ENCODE measurements at regions not wholly inside any gene's neighbourhood (a gene's known extent, or its start where the extent isn't known, plus 50 kb on each side); places are given as distances from the start of the nearest gene placed in this dataset.

- Histone ChIP-seq H2AFZ (ENCODE audit: low read length) (peak overlapping the region; percentile 32), H2BK15ac (ENCODE audit: low read length) (no peak overlapping the region), H2BK5ac (ENCODE audit: low read length) (no peak overlapping the region), H4K91ac (ENCODE audit: low read depth, low read length, poor library complexity) (no peak overlapping the region), H2BK12ac (ENCODE audit: low read length) (no peak overlapping the region), H2BK120ac (ENCODE audit: low read depth, low read length) (no peak overlapping the region), H3K18ac (ENCODE audit: low read length) (peak overlapping the region; percentile 81), H2AK5ac (ENCODE audit: low read depth, low read length) (no peak overlapping the region), H3K4ac (ENCODE audit: low read length) (no peak overlapping the region), H3K4me2 (ENCODE audit: insufficient read depth, low read length, poor library complexity, severe bottlenecking) (no peak overlapping the region), H3K27me3 (ENCODE audit: control insufficient read depth in 3 of 3, insufficient read depth in 3 of 3, low read depth in 1 of 3, low read length in 3 of 3) (no peaks in the 10 kb centered on the region), H3K79me1 (ENCODE audit: low read depth, low read length) (no peaks in the 10 kb centered on the region), H3K4me3 (ENCODE audit: low read length in 2 of 2) (no peak overlapping the region), H3K23ac (ENCODE audit: low read depth, low read length, poor library complexity) (no peak overlapping the region), H3K27ac (replicated peaks; ENCODE audit: low read length) (no peak overlapping the region), H3K9ac (ENCODE audit: low read depth, low read length, poor library complexity) (no peak overlapping the region), H3K4me1 (ENCODE audit: control insufficient read depth in 2 of 2, insufficient read depth in 1 of 2, low read depth in 1 of 2, low read length in 2 of 2) (peaks cover 3 to 9% of the 10 kb centered on the region in 2 donors), H3K36me3 (replicated peaks in 1 of 2; ENCODE audit: control insufficient read depth in 2 of 2, insufficient read depth in 2 of 2, low read length in 2 of 2) (no peaks in the 10 kb centered on the region), H3K14ac (ENCODE audit: low read length) (no peak overlapping the region), H3K9me3 (replicated peaks in 1 of 2; ENCODE audit: control insufficient read depth in 2 of 2, insufficient read depth in 1 of 2, low read depth in 1 of 2, low read length in 2 of 2) (no peaks in the 10 kb centered on the region), H4K8ac (ENCODE audit: low read depth, low read length) (peak overlapping the region; percentile 96)
- WGBS, 2 donors (ENCODE audit: extremely low coverage in 2 of 2, insufficient read length in 2 of 2, insufficient replicate concordance in 1 of 2) = no CpG with 5 or more reads among the region's 6 CpGs
- no peak for DNase-seq (ENCODE audit: low spot score)
Observed at GRCh38 chr12:39122562-39123204, 217.3 kb upstream of the CPNE8 start.

- Histone ChIP-seq H3K4me3 (ENCODE audit: low read length in 2 of 2) (no peak overlapping the region), H3K36me3 (replicated peaks in 1 of 2; ENCODE audit: control insufficient read depth in 2 of 2, insufficient read depth in 2 of 2, low read length in 2 of 2) (no peaks in the 10 kb centered on the region), H2BK12ac (ENCODE audit: low read length) (no peak overlapping the region), H2AFZ (ENCODE audit: low read length) (no peak overlapping the region), H3K27ac (replicated peaks; ENCODE audit: low read length) (no peak overlapping the region), H2BK120ac (ENCODE audit: low read depth, low read length) (no peak overlapping the region), H3K23ac (ENCODE audit: low read depth, low read length, poor library complexity) (no peak overlapping the region), H3K4me1 (ENCODE audit: control insufficient read depth in 2 of 2, insufficient read depth in 1 of 2, low read depth in 1 of 2, low read length in 2 of 2) (no peaks in the 10 kb centered on the region), H2BK15ac (ENCODE audit: low read length) (no peak overlapping the region), H3K79me1 (ENCODE audit: low read depth, low read length) (no peaks in the 10 kb centered on the region), H3K27me3 (ENCODE audit: control insufficient read depth in 3 of 3, insufficient read depth in 3 of 3, low read depth in 1 of 3, low read length in 3 of 3) (peaks cover 0 to 1% (median 0%) of the 10 kb centered on the region in 3 experiments), H3K4ac (ENCODE audit: low read length) (no peak overlapping the region), H2BK5ac (ENCODE audit: low read length) (no peak overlapping the region), H4K91ac (ENCODE audit: low read depth, low read length, poor library complexity) (no peak overlapping the region), H3K9me3 (replicated peaks in 1 of 2; ENCODE audit: control insufficient read depth in 2 of 2, insufficient read depth in 1 of 2, low read depth in 1 of 2, low read length in 2 of 2) (no peaks in the 10 kb centered on the region), H3K4me2 (ENCODE audit: insufficient read depth, low read length, poor library complexity, severe bottlenecking) (no peak overlapping the region), H2AK5ac (ENCODE audit: low read depth, low read length) (no peak overlapping the region), H3K14ac (ENCODE audit: low read length) (no peak overlapping the region), H3K9ac (ENCODE audit: low read depth, low read length, poor library complexity) (no peak overlapping the region), H4K8ac (ENCODE audit: low read depth, low read length) (no peak overlapping the region), H3K18ac (ENCODE audit: low read length) (no peak overlapping the region)
- WGBS, 2 donors (ENCODE audit: extremely low coverage in 2 of 2, insufficient read length in 2 of 2, insufficient replicate concordance in 1 of 2) = no CpG with 5 or more reads among the region's 2 CpGs
- no peak for DNase-seq (ENCODE audit: low spot score)
Observed at GRCh38 chr12:39116861-39117260, 211.5 kb upstream of the CPNE8 start.

GRCh38 chr12:39112064-39112463 lies 206.7 kb upstream of the CPNE8 start:
- Histone ChIP-seq H3K9ac (ENCODE audit: low read depth, low read length, poor library complexity) (no peak overlapping the region), H3K27ac (replicated peaks; ENCODE audit: low read length) (no peak overlapping the region), H3K4me1 (ENCODE audit: control insufficient read depth in 2 of 2, insufficient read depth in 1 of 2, low read depth in 1 of 2, low read length in 2 of 2) (no peaks in the 10 kb centered on the region), H3K27me3 (ENCODE audit: control insufficient read depth in 3 of 3, insufficient read depth in 3 of 3, low read depth in 1 of 3, low read length in 3 of 3) (peaks cover 0 to 1% (median 0%) of the 10 kb centered on the region in 3 experiments), H2BK15ac (ENCODE audit: low read length) (no peak overlapping the region), H2BK5ac (ENCODE audit: low read length) (no peak overlapping the region), H3K18ac (ENCODE audit: low read length) (no peak overlapping the region), H4K91ac (ENCODE audit: low read depth, low read length, poor library complexity) (no peak overlapping the region), H3K79me1 (ENCODE audit: low read depth, low read length) (no peaks in the 10 kb centered on the region), H3K14ac (ENCODE audit: low read length) (no peak overlapping the region), H3K36me3 (replicated peaks in 1 of 2; ENCODE audit: control insufficient read depth in 2 of 2, insufficient read depth in 2 of 2, low read length in 2 of 2) (no peaks in the 10 kb centered on the region), H4K8ac (ENCODE audit: low read depth, low read length) (no peak overlapping the region), H2BK120ac (ENCODE audit: low read depth, low read length) (no peak overlapping the region), H3K23ac (ENCODE audit: low read depth, low read length, poor library complexity) (no peak overlapping the region), H2AFZ (ENCODE audit: low read length) (no peak overlapping the region), H3K9me3 (replicated peaks in 1 of 2; ENCODE audit: control insufficient read depth in 2 of 2, insufficient read depth in 1 of 2, low read depth in 1 of 2, low read length in 2 of 2) (no peaks in the 10 kb centered on the region), H3K4me2 (ENCODE audit: insufficient read depth, low read length, poor library complexity, severe bottlenecking) (peak overlapping the region; percentile 11), H3K4ac (ENCODE audit: low read length) (no peak overlapping the region), H2BK12ac (ENCODE audit: low read length) (peak overlapping the region; percentile 22), H3K4me3 (ENCODE audit: low read length in 2 of 2) (no peak overlapping the region), H2AK5ac (ENCODE audit: low read depth, low read length) (no peak overlapping the region)
- DNase-seq (ENCODE audit: low spot score) = no peak
- no CpG with 5 or more reads among the region's 5 CpGs for WGBS, 2 donors (ENCODE audit: extremely low coverage in 2 of 2, insufficient read length in 2 of 2, insufficient replicate concordance in 1 of 2)

GRCh38 chr12:39105111-39105510 lies 199.7 kb upstream of the CPNE8 start:
- H2AK5ac ChIP-seq (ENCODE audit: low read depth, low read length) = no peak overlapping the region
- no peak overlapping the region for H2AFZ ChIP-seq (ENCODE audit: low read length)
- H3K9ac ChIP-seq (ENCODE audit: low read depth, low read length, poor library complexity) = no peak overlapping the region
- no peak overlapping the region for H3K4ac ChIP-seq (ENCODE audit: low read length)
- H3K27ac ChIP-seq (replicated peaks; ENCODE audit: low read length) = no peak overlapping the region
- H2BK12ac ChIP-seq (ENCODE audit: low read length) = no peak overlapping the region
- DNase-seq (ENCODE audit: low spot score) = no peak
- H3K79me1 ChIP-seq (ENCODE audit: low read depth, low read length) = no peaks in the 10 kb centered on the region
- no peak overlapping the region for H3K23ac ChIP-seq (ENCODE audit: low read depth, low read length, poor library complexity)
- H3K36me3 ChIP-seq (replicated peaks in 1 of 2; ENCODE audit: control insufficient read depth in 2 of 2, insufficient read depth in 2 of 2, low read length in 2 of 2) = no peaks in the 10 kb centered on the region
- H3K4me3 ChIP-seq (ENCODE audit: low read length in 2 of 2) = no peak overlapping the region
- H2BK15ac ChIP-seq (ENCODE audit: low read length) = no peak overlapping the region
- H3K4me1 ChIP-seq (ENCODE audit: control insufficient read depth in 2 of 2, insufficient read depth in 1 of 2, low read depth in 1 of 2, low read length in 2 of 2) = no peaks in the 10 kb centered on the region
- no peak overlapping the region for H3K18ac ChIP-seq (ENCODE audit: low read length)
- no peaks in the 10 kb centered on the region for H3K27me3 ChIP-seq (ENCODE audit: control insufficient read depth in 3 of 3, insufficient read depth in 3 of 3, low read depth in 1 of 3, low read length in 3 of 3)
- H3K14ac ChIP-seq (ENCODE audit: low read length) = no peak overlapping the region
- H4K91ac ChIP-seq (ENCODE audit: low read depth, low read length, poor library complexity) = no peak overlapping the region
- no peak overlapping the region for H3K4me2 ChIP-seq (ENCODE audit: insufficient read depth, low read length, poor library complexity, severe bottlenecking)
- H4K8ac ChIP-seq (ENCODE audit: low read depth, low read length) = no peak overlapping the region
- H2BK5ac ChIP-seq (ENCODE audit: low read length) = no peak overlapping the region
- no peak overlapping the region for H2BK120ac ChIP-seq (ENCODE audit: low read depth, low read length)
- no peaks in the 10 kb centered on the region for H3K9me3 ChIP-seq (replicated peaks in 1 of 2; ENCODE audit: control insufficient read depth in 2 of 2, insufficient read depth in 1 of 2, low read depth in 1 of 2, low read length in 2 of 2)

Data from neuronal stem cell (in vitro differentiated cells).